ENCODE measurements at regions not wholly inside any gene's neighbourhood (a gene's known extent, or its start where the extent isn't known, plus 50 kb on each side); places are given as distances from the start of the nearest gene placed in this dataset.

DNA sequence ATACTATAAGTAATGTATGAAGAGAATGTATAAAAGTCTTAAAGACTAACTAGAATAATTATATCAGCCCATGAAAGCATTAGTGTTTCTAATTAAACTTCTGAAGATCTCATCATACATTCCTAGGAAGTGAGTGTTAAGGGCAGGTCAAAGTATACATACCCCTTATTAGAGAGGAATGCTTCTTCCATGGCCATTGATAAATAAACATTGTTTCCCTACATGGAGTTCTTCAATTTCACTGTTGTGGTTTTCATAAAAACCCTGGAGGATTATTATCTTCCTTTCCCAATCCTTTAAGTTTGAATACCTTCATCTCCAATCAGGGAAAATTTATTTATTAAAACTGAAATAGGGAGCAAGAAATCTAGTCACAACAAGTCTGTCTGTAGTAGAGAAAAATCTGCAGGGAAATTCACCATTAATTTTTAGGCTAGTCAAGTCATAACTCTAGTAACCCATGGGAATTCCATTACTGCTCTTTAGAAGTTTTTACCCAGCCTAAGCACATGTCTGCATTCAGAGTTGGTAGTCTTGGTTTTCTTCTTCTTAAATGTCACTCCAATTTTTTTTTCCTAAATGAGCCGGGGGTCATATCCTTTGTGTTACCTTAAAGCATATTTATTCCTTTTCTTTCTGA, 147.0 kb downstream of the TNFSF18 start:
- TF ChIP-seq, protein P1, sequence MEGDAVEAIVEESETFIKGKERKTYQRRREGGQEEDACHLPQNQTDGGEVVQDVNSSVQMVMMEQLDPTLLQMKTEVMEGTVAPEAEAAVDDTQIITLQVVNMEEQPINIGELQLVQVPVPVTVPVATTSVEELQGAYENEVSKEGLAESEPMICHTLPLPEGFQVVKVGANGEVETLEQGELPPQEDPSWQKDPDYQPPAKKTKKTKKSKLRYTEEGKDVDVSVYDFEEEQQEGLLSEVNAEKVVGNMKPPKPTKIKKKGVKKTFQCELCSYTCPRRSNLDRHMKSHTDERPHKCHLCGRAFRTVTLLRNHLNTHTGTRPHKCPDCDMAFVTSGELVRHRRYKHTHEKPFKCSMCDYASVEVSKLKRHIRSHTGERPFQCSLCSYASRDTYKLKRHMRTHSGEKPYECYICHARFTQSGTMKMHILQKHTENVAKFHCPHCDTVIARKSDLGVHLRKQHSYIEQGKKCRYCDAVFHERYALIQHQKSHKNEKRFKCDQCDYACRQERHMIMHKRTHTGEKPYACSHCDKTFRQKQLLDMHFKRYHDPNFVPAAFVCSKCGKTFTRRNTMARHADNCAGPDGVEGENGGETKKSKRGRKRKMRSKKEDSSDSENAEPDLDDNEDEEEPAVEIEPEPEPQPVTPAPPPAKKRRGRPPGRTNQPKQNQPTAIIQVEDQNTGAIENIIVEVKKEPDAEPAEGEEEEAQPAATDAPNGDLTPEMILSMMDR (IDR thresholded peaks at IDR 0.05; ENCODE audit: insufficient read depth, low read length, poor library complexity, severe bottlenecking) = no peak
- TF ChIP-seq EZH2phosphoT487 (conservative IDR thresholded peaks at IDR 0.05; ENCODE audit: low read length) = no peak

Data from SU-DHL-6 (cell line).